GM23248 (cell line): ENCODE measurements at regions not wholly inside any gene's neighbourhood (a gene's known extent, or its start where the extent isn't known, plus 50 kb on each side); places are given as distances from the start of the nearest gene placed in this dataset.

ENCODE experiments used
- EZH2 ChIP-seq: fragments of 200-600 bp; sonication (generic); IDR thresholded peaks from 2 replicates; pipeline ENCODE4 v1.6.1; 2018; ENCODE audit warnings: antibody characterized with exemption, mild to moderate bottlenecking; ENCODE audit not compliant: insufficient read depth, poor library complexity, severe bottlenecking
- EZH2phosphoT487 ChIP-seq: fragments of 200-600 bp; sonication (generic); IDR thresholded peaks from 2 replicates; pipeline ENCODE4 v1.6.1; 2018; ENCODE audit warnings: antibody characterized with exemption, moderate library complexity, mild to moderate bottlenecking, low read depth; ENCODE audit not compliant: insufficient read depth

DNA sequence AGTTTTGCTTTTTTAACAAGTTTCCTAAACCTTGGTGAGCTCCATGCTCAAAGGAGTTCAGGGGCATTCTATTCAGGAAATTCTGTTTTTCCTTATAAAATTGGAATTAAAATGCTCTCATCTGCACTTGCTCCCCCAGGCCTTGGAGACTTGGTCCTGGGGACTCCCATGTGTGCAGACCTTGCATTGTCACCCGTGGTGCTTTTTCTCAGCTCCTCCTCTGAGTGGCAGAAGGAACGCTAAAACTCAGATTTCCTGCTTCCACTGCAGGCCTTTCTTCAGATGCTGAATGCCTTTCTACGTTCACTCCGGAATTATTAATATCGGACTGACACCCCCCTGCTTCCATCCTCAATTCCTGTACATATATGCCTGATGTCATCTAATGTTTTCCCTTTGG, 248.7 kb upstream of the RREB1 start:
- TF ChIP-seq EZH2 (no peak), EZH2phosphoT487 (no peak)
